Ectodermal cell (in vitro differentiated cells): ENCODE measurements at regions not wholly inside any gene's neighbourhood (a gene's known extent, or its start where the extent isn't known, plus 50 kb on each side); places are given as distances from the start of the nearest gene placed in this dataset.
"Not testable (repeated sequence)": the region's sequence is repeated elsewhere in the genome, so short reads cannot be mapped to it uniquely, and the experiment has no call there.

Source experiments
- H3K27ac ChIP-seq: 2 replicates; pipeline ENCODE4 v1.7.0; 2013; ENCODE audit warnings: mild to moderate bottlenecking, low read depth, low read length; ENCODE audit not compliant: insufficient read depth, poor library complexity, severe bottlenecking
- H3K27me3 ChIP-seq: 2 replicates; pipeline ENCODE4 v1.7.0; 2013; ENCODE audit warnings: mild to moderate bottlenecking, low read length; ENCODE audit not compliant: insufficient read depth, control insufficient read depth, poor library complexity, severe bottlenecking
- H3K36me3 ChIP-seq: one replicate; pipeline ENCODE4 v1.7.0; 2013; ENCODE audit warnings: low read length; ENCODE audit not compliant: control insufficient read depth, insufficient read depth
- H3K4me1 ChIP-seq: one replicate; pipeline ENCODE4 v1.7.0; 2013; ENCODE audit warnings: low read length; ENCODE audit not compliant: control insufficient read depth, insufficient read depth
- H3K4me3 ChIP-seq: 2 replicates; pipeline ENCODE4 v1.7.0; 2013; ENCODE audit warnings: low read depth, low read length, control low read depth; ENCODE audit not compliant: insufficient read depth
- H3K9me3 ChIP-seq: 2 replicates; pipeline ENCODE4 v1.7.0; 2013; ENCODE audit warnings: mild to moderate bottlenecking, low read length, moderate library complexity; ENCODE audit not compliant: control insufficient read depth
- WGBS, 2 experiments: methylation state at CpG; one replicate each; pipeline ENCODE4 v1.1.7; 2013; ENCODE audit warnings: missing lambda C conversion rate in 2 of 2; 5-methylcytosine and 5-hydroxymethylcytosine counted together

DNA sequence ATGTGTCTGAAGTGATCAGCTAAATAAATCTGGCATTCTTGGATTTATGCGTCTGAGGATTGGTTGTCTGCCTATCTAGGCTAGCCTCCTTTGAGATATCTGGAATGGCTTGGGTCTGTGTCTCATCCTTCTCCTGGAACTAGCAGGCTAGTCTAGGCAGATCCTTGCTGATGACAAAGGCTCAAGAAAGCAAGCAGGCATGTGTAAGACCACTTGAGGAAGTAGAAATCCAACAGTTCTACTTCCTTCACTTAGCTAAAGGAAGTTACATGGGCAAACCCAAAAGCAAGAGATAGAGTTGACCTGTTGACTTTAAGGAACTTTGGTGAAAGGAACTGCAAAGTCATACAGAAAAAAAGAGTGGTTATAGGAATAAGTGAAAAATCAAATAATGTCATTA is 672.6 kb downstream of the MAFB start:
- Histone ChIP-seq H3K27ac (no peak overlapping the region), H3K36me3 (no peaks in the 10 kb centered on the region), H3K4me1 (no peaks in the 10 kb centered on the region), H3K9me3 (no peaks in the 10 kb centered on the region), H3K4me3 (no peak overlapping the region), H3K27me3 (no peaks in the 10 kb centered on the region)
- 94 to 98% methylated on average over 1 of the region's 1 CpG for WGBS, 2 experiments

GRCh38 chr20:40012026-40012425 is 677.0 kb downstream of the MAFB start:
- H3K9me3 ChIP-seq, H3K27me3 ChIP-seq, H3K27ac ChIP-seq, H3K36me3 ChIP-seq, H3K4me3 ChIP-seq, H3K4me1 ChIP-seq: not testable (repeated sequence)
- WGBS, 2 experiments = 88 to 90% methylated on average over 4 of the region's 5 CpGs

GRCh38 chr20:40010483-40010882 is 678.6 kb downstream of the MAFB start:
- 76 to 82% methylated on average over 2 of the region's 2 CpGs for WGBS, 2 experiments
- H3K4me1 ChIP-seq = no peaks in the 10 kb centered on the region
- H3K27me3 ChIP-seq = no peaks in the 10 kb centered on the region

DNA sequence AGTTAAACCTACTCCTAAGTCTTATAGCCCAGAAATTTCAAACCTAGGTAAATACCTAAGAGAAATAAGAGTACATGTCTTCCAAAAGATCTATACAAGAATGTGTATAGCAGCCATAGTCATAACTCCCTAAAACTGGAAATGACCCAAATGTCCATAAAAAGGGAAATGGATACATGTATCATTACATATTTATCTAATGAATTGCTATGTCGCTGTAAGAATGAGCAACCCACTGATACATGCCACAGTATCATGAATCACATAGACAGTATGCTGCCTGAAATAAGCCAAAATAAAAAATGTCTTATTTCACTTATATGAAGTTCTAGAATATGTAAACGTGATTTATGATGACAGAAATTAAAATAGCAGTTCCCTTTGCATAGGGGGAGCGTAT is 679.5 kb downstream of the MAFB start:
- H3K4me3 ChIP-seq = no peak overlapping the region
- 81 to 93% methylated on average over 3 of the region's 3 CpGs for WGBS, 2 experiments
- H3K9me3 ChIP-seq = no peaks in the 10 kb centered on the region
- no peaks in the 10 kb centered on the region for H3K4me1 ChIP-seq
- no peaks in the 10 kb centered on the region for H3K27me3 ChIP-seq
- no peak overlapping the region for H3K27ac ChIP-seq
- H3K36me3 ChIP-seq = no peaks in the 10 kb centered on the region

More at GRCh38 chr20:40010483-40010882, 678.6 kb downstream of the MAFB start:
- Histone ChIP-seq H3K27ac (no peak overlapping the region), H3K4me3 (no peak overlapping the region), H3K36me3 (no peaks in the 10 kb centered on the region), H3K9me3 (no peaks in the 10 kb centered on the region)

- Histone ChIP-seq H3K9me3 (no peaks in the 10 kb centered on the region), H3K27ac (no peak overlapping the region), H3K4me3 (no peak overlapping the region), H3K4me1 (no peaks in the 10 kb centered on the region), H3K27me3 (no peaks in the 10 kb centered on the region), H3K36me3 (no peaks in the 10 kb centered on the region)
- 92 to 97% methylated on average over 2 to 3 of the region's 3 CpGs for WGBS, 2 experiments
These were observed 680.9 kb downstream of the MAFB start for GRCh38 chr20:40008177-40008576.

DNA sequence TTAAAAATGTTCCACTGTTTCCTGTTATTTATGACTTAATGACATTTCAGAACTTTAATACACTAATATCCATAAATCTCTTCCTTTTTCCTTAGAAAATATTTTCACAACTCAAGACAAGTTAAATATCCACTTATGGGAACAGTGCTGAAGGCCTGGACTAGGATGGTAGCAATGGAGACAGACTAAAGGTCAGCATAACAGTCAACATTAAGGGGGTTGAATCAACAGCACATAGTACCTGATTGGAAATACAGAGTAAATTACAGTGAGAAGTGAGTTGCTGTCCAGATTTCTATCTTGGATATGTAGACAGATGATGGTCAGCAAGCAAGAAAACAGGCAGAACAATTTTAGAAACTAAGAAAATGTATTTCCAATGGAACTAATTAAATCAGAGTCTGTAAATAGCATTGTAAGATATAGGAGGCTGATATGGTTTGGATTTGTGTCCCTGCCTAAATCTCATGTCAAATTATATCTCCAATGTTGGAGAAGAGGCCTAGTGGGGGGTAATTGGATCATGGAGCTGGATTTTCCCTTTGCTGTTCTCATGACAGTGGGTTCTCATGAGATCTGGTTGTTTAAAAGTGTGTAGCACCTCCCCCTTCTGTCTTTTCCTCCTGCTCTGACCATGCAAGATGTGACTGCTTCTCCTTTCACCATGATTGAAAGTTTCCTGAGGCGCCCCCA is 682.7 kb downstream of the MAFB start:
- Histone ChIP-seq H3K9me3 (no peaks in the 10 kb centered on the region), H3K36me3 (no peaks in the 10 kb centered on the region), H3K27ac (no peak overlapping the region), H3K4me3 (no peak overlapping the region), H3K27me3 (no peaks in the 10 kb centered on the region), H3K4me1 (no peaks in the 10 kb centered on the region)
- WGBS, 2 experiments = 76 to 84% methylated on average over 1 of the region's 1 CpG

GRCh38 chr20:40004092-40004491 is 684.9 kb downstream of the MAFB start:
- not testable (repeated sequence) for H3K36me3 ChIP-seq
- 94 to 100% methylated on average over 2 of the region's 2 CpGs for WGBS, 2 experiments

DNA sequence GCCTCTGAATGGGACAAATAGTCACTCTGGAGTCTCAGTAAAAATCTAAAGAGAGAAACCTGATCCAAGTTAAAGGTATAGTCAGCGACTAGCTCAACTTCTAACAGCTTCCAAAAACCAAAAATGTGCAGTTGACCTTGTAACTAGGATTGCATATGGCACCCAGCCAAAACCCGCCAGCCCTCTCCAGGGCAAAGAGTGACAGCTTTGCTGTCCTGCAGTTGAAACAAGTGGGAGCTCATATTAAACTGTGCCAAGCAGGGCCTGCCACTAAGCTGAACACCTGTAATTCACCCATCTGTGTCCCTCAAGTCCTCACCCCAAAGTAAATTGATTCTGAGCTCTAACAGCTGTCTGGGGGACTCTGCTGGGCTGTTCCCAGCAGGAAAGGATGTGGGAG is 695.3 kb downstream of the MAFB start:
- Histone ChIP-seq H3K27me3 (no peaks in the 10 kb centered on the region), H3K4me3 (no peak overlapping the region), H3K36me3 (no peaks in the 10 kb centered on the region), H3K27ac (no peak overlapping the region), H3K9me3 (no peaks in the 10 kb centered on the region), H3K4me1 (no peaks in the 10 kb centered on the region)
- 93 to 97% methylated on average over 2 of the region's 2 CpGs for WGBS, 2 experiments

More at GRCh38 chr20:40004092-40004491, 684.9 kb downstream of the MAFB start:
- not testable (repeated sequence) for H3K27me3 ChIP-seq, H3K9me3 ChIP-seq, H3K4me3 ChIP-seq, H3K4me1 ChIP-seq, H3K27ac ChIP-seq

DNA sequence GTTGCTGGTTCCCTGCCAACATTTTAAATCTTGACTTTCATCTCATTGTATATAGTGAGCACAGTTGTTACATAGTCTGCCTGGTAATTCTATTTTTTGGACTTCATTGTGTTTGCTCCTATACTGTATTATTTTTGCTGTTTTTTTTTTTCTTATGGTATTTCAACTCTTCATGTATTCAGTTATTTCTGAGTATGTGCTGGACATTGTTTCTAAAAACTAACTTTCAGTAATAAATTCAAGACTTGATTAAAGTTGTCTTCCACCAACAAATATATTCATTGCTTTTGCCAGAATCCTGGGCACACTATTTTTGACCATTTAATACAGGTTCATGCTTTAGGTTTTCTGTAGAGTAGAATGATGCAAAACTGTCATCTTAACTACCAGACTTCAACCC is 698.3 kb downstream of the MAFB start:
- Histone ChIP-seq H3K4me3 (no peak overlapping the region), H3K27ac (no peak overlapping the region), H3K4me1 (peaks cover 10% of the 10 kb centered on the region), H3K36me3 (no peaks in the 10 kb centered on the region), H3K9me3 (no peaks in the 10 kb centered on the region), H3K27me3 (no peaks in the 10 kb centered on the region)

- Histone ChIP-seq H3K27me3 (no peaks in the 10 kb centered on the region), H3K36me3 (no peaks in the 10 kb centered on the region), H3K27ac (no peak overlapping the region), H3K9me3 (no peaks in the 10 kb centered on the region), H3K4me3 (no peak overlapping the region), H3K4me1 (peaks cover 17% of the 10 kb centered on the region)
- no CpG with 5 or more reads among the region's 1 CpG for WGBS, 2 experiments
These were observed 700.0 kb downstream of the MAFB start for GRCh38 chr20:39988991-39989390.
